IMR-90 (cell line): ENCODE measurements at regions not wholly inside any gene's neighbourhood (a gene's known extent, or its start where the extent isn't known, plus 50 kb on each side); places are given as distances from the start of the nearest gene placed in this dataset.

Experiments used
- ATAC-seq: fragments of 200-7000 bp; cut with Tn5 transposase; 2 replicates; pipeline ENCODE4 v1.9.1; 2020; ENCODE audit warnings: low read depth, mild to moderate bottlenecking, moderate library complexity
- BruUV-seq: library from RNA; stranded (reverse); fragments of 400-500 nt; replicated peaks from 2 replicates; lab custom pipeline; 2021; lab: Mats Ljungman, UMichigan
- CTCF ChIA-PET: fragments of 300-600 bp; formaldehyde crosslinking; extraction: SDS; loops from one replicate; lab custom pipeline; 2021; ENCODE audit warnings: antibody characterized with exemption; lab: Yijun Ruan, JAX
- POLR2A ChIA-PET: fragments of 300-600 bp; sonication (Branson Sonifier 250); formaldehyde crosslinking; loops from one replicate; lab custom pipeline; 2022; ENCODE audit warnings: antibody characterized with exemption; ENCODE audit not compliant: unreplicated experiment; lab: Charles Lee
- DNase-seq: peaks from one replicate; pipeline ENCODE4 v3.0.0; 2013
- H2AFZ ChIP-seq: replicated peaks from 2 replicates; pipeline ENCODE3; 2013; ENCODE audit warnings: low read length, mild to moderate bottlenecking; ENCODE audit not compliant: poor library complexity
- H2AK5ac ChIP-seq: 2 replicates; pipeline ENCODE4 v1.6.1; 2013; ENCODE audit warnings: low read depth, low read length, inconsistent platforms
- H2AK9ac ChIP-seq: replicated peaks from 2 replicates; pipeline ENCODE3; 2013; ENCODE audit warnings: mild to moderate bottlenecking, low read depth, low read length, moderate library complexity; ENCODE audit not compliant: poor library complexity
- H2BK120ac ChIP-seq: 2 replicates; pipeline ENCODE4 v1.6.1; 2013; ENCODE audit warnings: low read depth, low read length, inconsistent platforms
- H2BK15ac ChIP-seq: 3 replicates; pipeline ENCODE4 v1.6.1; 2013; ENCODE audit warnings: low read depth, low read length, inconsistent platforms
- H2BK20ac ChIP-seq: 2 replicates; pipeline ENCODE4 v1.6.1; 2013; ENCODE audit warnings: low read depth, mild to moderate bottlenecking, inconsistent platforms, low read length, moderate library complexity
- H2BK5ac ChIP-seq: 2 replicates; pipeline ENCODE4 v1.6.1; 2013; ENCODE audit warnings: mild to moderate bottlenecking, low read depth, low read length, inconsistent platforms; ENCODE audit not compliant: poor library complexity, severe bottlenecking
- H3K14ac ChIP-seq: replicated peaks from 2 replicates; pipeline ENCODE4 v1.6.1; 2013; ENCODE audit warnings: low read depth, low read length, inconsistent platforms
- H3K18ac ChIP-seq: 2 replicates; pipeline ENCODE4 v1.6.1; 2013; ENCODE audit warnings: low read depth, low read length, control low read depth
- H3K23ac ChIP-seq: 2 replicates; pipeline ENCODE4 v1.6.1; 2013; ENCODE audit warnings: low read depth, low read length, inconsistent platforms
- H3K27ac ChIP-seq: 2 replicates; pipeline ENCODE4 v1.5.1; 2013; ENCODE audit warnings: mild to moderate bottlenecking, control low read depth, low read length; ENCODE audit not compliant: insufficient read depth
- H3K27me3 ChIP-seq: 2 replicates; pipeline ENCODE4 v1.6.1; 2013; ENCODE audit warnings: low read length; ENCODE audit not compliant: control insufficient read depth, insufficient read depth
- H3K36me3 ChIP-seq: 2 replicates; pipeline ENCODE4 v1.6.1; 2013; ENCODE audit warnings: low read length, mixed read lengths; ENCODE audit not compliant: control insufficient read depth, insufficient read depth
- H3K4ac ChIP-seq: 2 replicates; pipeline ENCODE4 v1.6.1; 2013; ENCODE audit warnings: low read depth, low read length, inconsistent platforms
- H3K4me1 ChIP-seq: 2 replicates; pipeline ENCODE4 v1.6.1; 2013; ENCODE audit warnings: low read length, mixed read lengths; ENCODE audit not compliant: control insufficient read depth, insufficient read depth
- H3K4me2 ChIP-seq: 2 replicates; pipeline ENCODE4 v1.6.1; 2013; ENCODE audit warnings: low read depth, mild to moderate bottlenecking, control low read depth, low read length, moderate library complexity
- H3K4me3 ChIP-seq: 2 replicates; pipeline ENCODE4 v1.5.1; 2013; ENCODE audit warnings: low read depth, mild to moderate bottlenecking, control low read depth, low read length, moderate library complexity; ENCODE audit not compliant: insufficient read depth
- H3K56ac ChIP-seq: 2 replicates; pipeline ENCODE4 v1.6.1; 2013; ENCODE audit warnings: low read length, inconsistent platforms; ENCODE audit not compliant: insufficient read depth; ENCODE audit errors: extremely low read depth
- H3K79me1 ChIP-seq, 2 experiments: 2 replicates each; pipeline ENCODE4 v1.6.1; 2013; ENCODE audit warnings: low read length in 2 of 2, inconsistent platforms in 1 of 2, low read depth in 1 of 2
- H3K9ac ChIP-seq: 2 replicates; pipeline ENCODE4 v1.6.1; 2013; ENCODE audit warnings: low read depth, low read length, control low read depth
- H3K9me1 ChIP-seq: 2 replicates; pipeline ENCODE4 v1.6.1; 2013; ENCODE audit warnings: low read length, inconsistent platforms; ENCODE audit not compliant: insufficient read depth
- H3K9me3 ChIP-seq: 2 replicates; pipeline ENCODE4 v1.6.1; 2013; ENCODE audit warnings: low read length; ENCODE audit not compliant: control insufficient read depth, insufficient read depth
- H4K20me1 ChIP-seq: 2 replicates; pipeline ENCODE4 v1.6.1; 2013; ENCODE audit warnings: low read length, inconsistent platforms; ENCODE audit not compliant: insufficient read depth
- H4K5ac ChIP-seq: 2 replicates; pipeline ENCODE4 v1.6.1; 2013; ENCODE audit warnings: mild to moderate bottlenecking, low read depth, low read length, control low read depth
- H4K8ac ChIP-seq, 2 experiments: 2 replicates each; pipeline ENCODE4 v1.6.1; 2013; ENCODE audit warnings: low read depth in 2 of 2, low read length in 2 of 2, control low read depth in 1 of 2, inconsistent platforms in 1 of 2
- H4K91ac ChIP-seq: 2 replicates; pipeline ENCODE4 v1.6.1; 2013; ENCODE audit warnings: low read depth, low read length, inconsistent platforms; ENCODE audit not compliant: insufficient read depth
- MAFK ChIP-seq: IDR thresholded peaks from 2 replicates; pipeline ENCODE4 v1.6.1; 2012; ENCODE audit warnings: low read depth, low read length, improper control_type of control experiment
- RAD21 ChIP-seq: IDR thresholded peaks from 2 replicates; pipeline ENCODE4 v1.6.1; 2012; ENCODE audit warnings: low read length, improper control_type of control experiment
- RCOR1 ChIP-seq: IDR thresholded peaks from 2 replicates; pipeline ENCODE4 v1.6.1; 2012; ENCODE audit warnings: mild to moderate bottlenecking, low read length, improper control_type of control experiment; ENCODE audit not compliant: insufficient replicate concordance
- SMC3 ChIP-seq: fragments of 150-350 bp; IDR thresholded peaks from 2 replicates; pipeline ENCODE4 v1.6.1; 2016; ENCODE audit warnings: low read depth, mild to moderate bottlenecking, antibody characterized with exemption, low read length, moderate library complexity
- USF2 ChIP-seq: fragments of 150-350 bp; IDR thresholded peaks from 2 replicates; pipeline ENCODE4 v1.6.1; 2017; ENCODE audit warnings: mild to moderate bottlenecking, antibody characterized with exemption, low read length, low read depth
- dilution Hi-C: fragments of 300-500 bp; cut with HindIII; formaldehyde crosslinking; loops from one replicate; pipeline ENCODE4 v1.14.3; 2018; ENCODE audit warnings: low sequenced_read_pairs; ENCODE audit not compliant: unreplicated experiment
- in situ Hi-C: fragments of 300-500 bp; cut with MboI; formaldehyde crosslinking; loops from 3 replicates; pipeline ENCODE4 v1.14.3; 2019; ENCODE audit warnings: low sequenced_read_pairs, inconsistent platforms, mixed read lengths
- intact Hi-C: fragments of 100-400 bp; cut with micrococcal nuclease; formaldehyde crosslinking; loops from 2 replicates; pipeline ENCODE4 v1.10.0; 2022
- TF ChIP-seq, protein P1 (sequence below): conservative IDR thresholded peaks from 2 replicates; pipeline ENCODE4 v1.5.1; 2012; ENCODE audit warnings: mild to moderate bottlenecking, low read depth, low read length, improper control_type of control experiment

DNA sequence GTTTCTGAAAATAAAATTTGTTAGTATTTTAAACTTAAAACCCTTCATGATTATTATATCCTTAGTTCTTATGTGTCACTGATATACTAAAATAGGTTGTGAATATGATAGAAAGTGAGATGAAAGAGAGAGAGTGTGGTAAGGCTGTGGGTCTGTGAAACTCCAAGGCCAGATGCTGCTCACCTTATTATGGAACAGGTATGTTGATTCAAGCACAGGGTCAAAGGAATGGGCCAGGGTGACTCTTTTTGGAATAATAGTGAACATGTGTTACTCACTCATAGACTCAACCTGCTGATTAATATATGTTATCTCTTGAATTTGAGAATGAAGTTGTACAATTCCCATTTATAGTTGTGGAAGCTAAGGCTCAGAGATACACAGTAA is 70.7 kb upstream of the FN1 start:
- Histone ChIP-seq H3K4me2 (no peak overlapping the region), H3K23ac (no peak overlapping the region), H3K4me3 (no peak overlapping the region), H2BK120ac (no peak overlapping the region), H3K56ac (no peak overlapping the region), H3K9me1 (no peaks in the 10 kb centered on the region), H3K9ac (no peak overlapping the region), H4K5ac (no peak overlapping the region), H3K18ac (peak overlapping the region; percentile 60; the same call in 1 of the 2 replicates), H3K14ac (no peak overlapping the region), H2BK15ac (no peak overlapping the region), H3K9me3 (no peaks in the 10 kb centered on the region), H2AFZ (no peak overlapping the region), H2BK20ac (no peak overlapping the region), H4K20me1 (no peaks in the 10 kb centered on the region), H3K27ac (no peak overlapping the region), H3K4me1 (peaks cover 10% of the 10 kb centered on the region), H3K79me1 (no peaks in the 10 kb centered on the region), H2BK5ac (peak overlapping the region; percentile 64), H3K4ac (no peak overlapping the region), H2AK9ac (no peak overlapping the region), H3K27me3 (no peaks in the 10 kb centered on the region), H4K8ac (no peak overlapping the region), H2AK5ac (no peak overlapping the region; the same call in 1 of the 2 replicates), H3K36me3 (no peaks in the 10 kb centered on the region), H4K91ac (no peak overlapping the region)
- CTCF ChIA-PET, result no interaction called here
- intact Hi-C loops (no loop called here), dilution Hi-C loops (no loop called here), in situ Hi-C loops (no loop called here)
- DNase-seq (no peak), ATAC-seq (no peak)
- POLR2A ChIA-PET, result no interaction called here
- no peak for TF ChIP-seq RAD21
- TF ChIP-seq, protein P1, sequence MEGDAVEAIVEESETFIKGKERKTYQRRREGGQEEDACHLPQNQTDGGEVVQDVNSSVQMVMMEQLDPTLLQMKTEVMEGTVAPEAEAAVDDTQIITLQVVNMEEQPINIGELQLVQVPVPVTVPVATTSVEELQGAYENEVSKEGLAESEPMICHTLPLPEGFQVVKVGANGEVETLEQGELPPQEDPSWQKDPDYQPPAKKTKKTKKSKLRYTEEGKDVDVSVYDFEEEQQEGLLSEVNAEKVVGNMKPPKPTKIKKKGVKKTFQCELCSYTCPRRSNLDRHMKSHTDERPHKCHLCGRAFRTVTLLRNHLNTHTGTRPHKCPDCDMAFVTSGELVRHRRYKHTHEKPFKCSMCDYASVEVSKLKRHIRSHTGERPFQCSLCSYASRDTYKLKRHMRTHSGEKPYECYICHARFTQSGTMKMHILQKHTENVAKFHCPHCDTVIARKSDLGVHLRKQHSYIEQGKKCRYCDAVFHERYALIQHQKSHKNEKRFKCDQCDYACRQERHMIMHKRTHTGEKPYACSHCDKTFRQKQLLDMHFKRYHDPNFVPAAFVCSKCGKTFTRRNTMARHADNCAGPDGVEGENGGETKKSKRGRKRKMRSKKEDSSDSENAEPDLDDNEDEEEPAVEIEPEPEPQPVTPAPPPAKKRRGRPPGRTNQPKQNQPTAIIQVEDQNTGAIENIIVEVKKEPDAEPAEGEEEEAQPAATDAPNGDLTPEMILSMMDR, result no peak
- no peak for TF ChIP-seq SMC3
- no peak for TF ChIP-seq RCOR1
- TF ChIP-seq USF2, result no peak
- no peak for TF ChIP-seq MAFK
- BruUV-seq, result no TSS peak
